ENCODE measurements at regions not wholly inside any gene's neighbourhood (a gene's known extent, or its start where the extent isn't known, plus 50 kb on each side); places are given as distances from the start of the nearest gene placed in this dataset.

DNA sequence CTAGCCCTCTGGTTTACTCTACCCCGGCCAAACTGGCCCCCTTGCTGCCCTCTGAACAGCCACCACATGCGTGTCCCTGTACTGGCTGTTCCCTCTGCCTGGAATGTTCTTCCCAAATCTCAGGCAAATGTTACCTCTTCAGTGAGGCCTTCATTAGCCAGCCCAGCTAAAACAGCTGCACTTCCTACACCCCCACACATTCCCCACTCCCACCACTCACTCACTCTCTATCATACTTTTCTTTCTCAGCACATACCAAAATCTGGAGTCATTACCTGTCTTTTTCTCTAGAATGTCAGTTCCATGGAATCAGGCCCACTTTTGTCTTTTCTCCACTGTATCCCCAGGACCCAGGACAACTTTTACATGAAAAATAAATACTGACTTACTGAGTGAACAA lies 401.2 kb upstream of the SULF2 start:
- Histone ChIP-seq H3K9me3 (replicated peaks) (no peaks in the 10 kb centered on the region; the same call in 1 of the 2 replicates), H3K36me3 (no peaks in the 10 kb centered on the region), H3K27ac (no peak overlapping the region), H3K4me1 (peaks cover 28% of the 10 kb centered on the region), H3K4me3 (no peak overlapping the region), H3K27me3 (no peaks in the 10 kb centered on the region)
- DNase-seq: peak in 1 of 2 experiments; percentile 42

DNA sequence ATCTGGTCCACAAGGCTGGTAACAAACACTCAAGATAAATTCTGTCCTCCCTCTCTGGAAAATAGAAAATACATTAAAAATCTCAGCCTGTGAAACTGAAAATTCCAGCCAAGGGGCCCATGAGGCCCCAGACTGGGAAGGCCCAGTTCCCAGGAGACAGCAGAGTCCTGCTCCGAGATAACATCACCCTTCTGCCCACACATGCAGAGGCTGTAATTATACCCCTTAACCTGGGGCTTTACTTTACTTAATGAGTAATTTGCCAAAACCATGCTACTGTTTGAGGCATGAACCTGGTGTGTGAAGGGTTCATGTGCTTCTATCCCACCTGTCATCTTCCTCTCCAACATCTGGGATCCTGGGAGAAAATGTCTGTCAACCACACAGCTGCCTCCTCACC lies 398.9 kb upstream of the SULF2 start:
- no peak overlapping the region for H3K4me3 ChIP-seq
- peaks cover 33% of the 10 kb centered on the region for H3K4me1 ChIP-seq
- no peak for DNase-seq
- no peaks in the 10 kb centered on the region for H3K36me3 ChIP-seq
- H3K27ac ChIP-seq: no peak overlapping the region
- peaks cover 4% of the 10 kb centered on the region; the same call in 1 of the 2 replicates for H3K9me3 ChIP-seq (replicated peaks)
- H3K27me3 ChIP-seq: no peaks in the 10 kb centered on the region

DNA sequence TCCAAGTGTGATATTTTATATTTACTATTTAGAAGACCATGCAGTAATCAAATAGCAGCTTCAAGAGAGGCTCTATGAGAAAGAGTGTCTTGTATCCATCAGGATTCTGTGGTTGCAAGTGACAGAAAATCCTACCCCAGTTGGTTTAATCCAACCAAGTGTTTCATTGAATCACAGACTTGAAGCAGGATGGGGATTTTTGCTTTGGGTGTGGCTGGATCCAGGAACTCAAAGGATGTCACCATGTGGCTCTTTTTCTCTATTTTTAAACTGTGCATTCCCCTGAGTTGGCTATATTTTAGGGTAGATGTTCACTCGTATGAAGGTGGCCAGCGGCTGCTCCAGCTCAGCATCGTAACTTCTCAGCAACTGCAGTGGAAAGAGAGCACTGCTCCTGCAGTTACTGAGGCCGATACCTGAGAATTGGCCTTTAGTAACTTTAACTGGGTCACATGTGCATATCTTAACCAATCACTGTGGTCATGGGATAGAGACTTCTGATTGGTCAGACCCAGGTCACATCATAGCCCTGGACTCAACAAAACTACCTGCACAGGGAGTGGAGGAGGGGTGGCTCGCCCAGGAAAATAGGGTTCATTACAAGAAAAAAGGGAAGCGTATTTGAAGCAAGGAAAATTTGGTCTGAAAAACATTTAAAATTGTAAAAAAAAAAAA lies 396.1 kb upstream of the SULF2 start:
- 0 out of 2 replicates have a peak, but pooled peaks cover 4% of the 10 kb centered on the region for H3K9me3 ChIP-seq (replicated peaks)
- H3K27me3 ChIP-seq: no peaks in the 10 kb centered on the region
- no peak overlapping the region for H3K4me3 ChIP-seq
- H3K4me1 ChIP-seq: peaks cover 27% of the 10 kb centered on the region
- H3K36me3 ChIP-seq: no peaks in the 10 kb centered on the region
- no peak overlapping the region for H3K27ac ChIP-seq
- peak in 1 of 2 experiments; percentile 27 for DNase-seq

- DNase-seq: peak; percentile 83 to 87
- H3K4me1 ChIP-seq: peaks cover 24% of the 10 kb centered on the region
- H3K9me3 ChIP-seq (replicated peaks): 0 out of 2 replicates have a peak, but pooled peaks cover 4% of the 10 kb centered on the region
- H3K36me3 ChIP-seq: no peaks in the 10 kb centered on the region
- no peak overlapping the region for H3K4me3 ChIP-seq
- H3K27me3 ChIP-seq: no peaks in the 10 kb centered on the region
- no peak overlapping the region for H3K27ac ChIP-seq
Observed at GRCh38 chr20:48180618-48181017, 395.3 kb upstream of the SULF2 start.

GRCh38 chr20:48180024-48180423 lies 394.7 kb upstream of the SULF2 start:
- Histone ChIP-seq H3K9me3 (replicated peaks) (0 out of 2 replicates have a peak, but pooled peaks cover 4% of the 10 kb centered on the region), H3K36me3 (no peaks in the 10 kb centered on the region), H3K4me1 (peaks cover 24% of the 10 kb centered on the region), H3K27ac (no peak overlapping the region), H3K4me3 (no peak overlapping the region), H3K27me3 (no peaks in the 10 kb centered on the region)
- DNase-seq: no peak

DNA sequence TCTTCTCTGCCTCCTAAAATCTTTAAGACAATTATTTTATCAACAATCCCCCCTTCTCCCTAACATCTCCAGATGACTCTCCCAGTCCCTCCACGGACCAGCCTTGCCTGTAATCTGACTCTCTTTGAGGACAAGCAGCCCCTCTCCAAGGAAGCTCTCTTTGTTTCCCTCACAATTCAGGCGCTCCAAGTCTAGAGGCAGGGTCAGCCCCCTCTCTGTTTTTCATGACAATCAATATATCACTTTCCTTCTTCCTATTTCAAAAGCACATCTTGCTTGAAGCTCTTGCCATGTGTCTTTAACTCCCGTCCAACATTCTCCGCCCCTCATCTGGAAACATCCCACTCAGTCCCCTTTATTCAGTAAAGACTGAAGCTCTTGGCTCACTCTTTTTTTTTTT lies 393.4 kb upstream of the SULF2 start:
- Histone ChIP-seq H3K27me3 (no peaks in the 10 kb centered on the region), H3K36me3 (no peaks in the 10 kb centered on the region), H3K4me1 (peaks cover 15% of the 10 kb centered on the region), H3K9me3 (replicated peaks) (0 out of 2 replicates have a peak, but pooled peaks cover 4% of the 10 kb centered on the region), H3K4me3 (no peak overlapping the region), H3K27ac (no peak overlapping the region)
- no peak for DNase-seq

DNA sequence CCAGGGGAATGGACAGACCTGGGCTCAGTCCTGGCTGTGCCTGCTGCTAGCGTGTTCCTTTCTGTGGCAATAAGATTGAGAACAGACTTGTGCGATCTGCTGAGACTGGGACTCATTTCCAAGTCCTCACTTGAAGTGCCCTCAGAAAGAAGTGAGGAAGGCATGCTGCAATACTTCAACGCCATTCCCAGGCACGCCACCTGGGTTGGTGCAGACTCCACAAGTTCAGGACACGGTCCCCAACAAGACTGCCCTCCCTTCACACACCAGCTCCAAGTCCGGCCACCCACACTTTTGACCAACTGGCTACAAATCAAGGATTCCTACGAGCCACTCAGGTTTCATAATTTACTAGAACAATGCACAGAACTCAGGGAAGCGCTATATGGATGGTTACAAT lies 391.8 kb upstream of the SULF2 start:
- no peak for DNase-seq
- H3K4me3 ChIP-seq: no peak overlapping the region

GRCh38 chr20:48176139-48176538 lies 390.9 kb upstream of the SULF2 start:
- H3K4me3 ChIP-seq: no peak overlapping the region
- peaks cover 4% of the 10 kb centered on the region; the same call in 1 of the 2 replicates for H3K9me3 ChIP-seq (replicated peaks)
- H3K27me3 ChIP-seq: no peaks in the 10 kb centered on the region
- peaks cover 14% of the 10 kb centered on the region for H3K4me1 ChIP-seq
- DNase-seq: no peak
- H3K27ac ChIP-seq: no peak overlapping the region
- no peaks in the 10 kb centered on the region for H3K36me3 ChIP-seq

More for the DNA sequence above, 391.8 kb upstream of the SULF2 start:
- Histone ChIP-seq H3K27me3 (no peaks in the 10 kb centered on the region), H3K4me1 (peaks cover 13% of the 10 kb centered on the region), H3K9me3 (replicated peaks) (peaks cover 4% of the 10 kb centered on the region; the same call in 1 of the 2 replicates), H3K36me3 (no peaks in the 10 kb centered on the region), H3K27ac (no peak overlapping the region)

DNA sequence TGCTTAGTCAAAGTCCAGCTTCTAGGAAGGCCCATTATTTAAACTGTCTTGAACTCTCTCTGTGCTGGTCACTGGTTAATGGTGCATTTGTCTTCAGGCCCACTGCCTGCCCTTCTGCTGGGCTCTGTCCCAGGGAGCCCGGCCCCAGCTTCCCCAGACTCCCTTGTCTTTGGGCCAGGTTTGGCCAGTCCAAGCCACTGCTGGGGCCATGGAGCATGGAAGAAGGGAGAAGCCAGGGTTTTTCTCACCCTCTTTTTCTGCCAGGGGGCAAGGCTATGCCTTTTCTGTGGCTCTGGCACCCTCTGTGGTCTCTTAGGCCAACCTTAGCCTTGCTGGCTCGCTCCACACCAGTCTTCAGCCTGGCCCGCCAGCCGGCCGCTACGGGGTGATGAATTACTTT lies 390.0 kb upstream of the SULF2 start:
- Histone ChIP-seq H3K9me3 (replicated peaks) (peaks cover 4% of the 10 kb centered on the region; the same call in 1 of the 2 replicates), H3K36me3 (no peaks in the 10 kb centered on the region), H3K4me1 (peaks cover 15% of the 10 kb centered on the region), H3K4me3 (no peak overlapping the region), H3K27ac (no peak overlapping the region), H3K27me3 (no peaks in the 10 kb centered on the region)
- no peak for DNase-seq

DNA sequence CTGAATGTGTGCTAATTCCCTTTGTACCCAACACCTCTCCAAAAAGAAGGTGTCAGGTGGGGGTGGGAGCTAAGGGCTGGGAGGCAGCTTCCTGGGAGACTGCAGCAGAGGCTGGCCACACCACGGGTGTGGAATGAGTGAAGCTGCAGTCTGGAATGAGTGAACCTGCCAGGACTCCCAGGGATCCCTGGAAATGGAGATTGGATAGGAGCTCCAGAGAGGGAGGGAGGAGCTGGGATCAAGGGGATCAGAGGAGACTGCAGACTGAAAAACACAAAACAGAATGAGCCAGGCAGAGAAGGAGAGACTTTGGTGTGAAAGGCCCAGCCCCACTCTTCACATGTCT lies 387.0 kb upstream of the SULF2 start:
- DNase-seq: no peak
- Histone ChIP-seq H3K9me3 (replicated peaks) (no peaks in the 10 kb centered on the region; the same call in 1 of the 2 replicates), H3K27ac (no peak overlapping the region), H3K4me3 (no peak overlapping the region), H3K27me3 (no peaks in the 10 kb centered on the region), H3K36me3 (no peaks in the 10 kb centered on the region), H3K4me1 (peaks cover 30% of the 10 kb centered on the region)

GRCh38 chr20:48171626-48172356 lies 386.5 kb upstream of the SULF2 start:
- H3K27ac ChIP-seq: no peak overlapping the region
- peak in 1 of 2 experiments; percentile 62 for DNase-seq
- no peaks in the 10 kb centered on the region for H3K36me3 ChIP-seq
- H3K27me3 ChIP-seq: no peaks in the 10 kb centered on the region
- no peak overlapping the region for H3K4me3 ChIP-seq
- H3K4me1 ChIP-seq: peaks cover 32% of the 10 kb centered on the region
- H3K9me3 ChIP-seq (replicated peaks): no peaks in the 10 kb centered on the region; the same call in 1 of the 2 replicates

GRCh38 chr20:48171071-48171470 lies 385.8 kb upstream of the SULF2 start:
- Histone ChIP-seq H3K27me3 (no peaks in the 10 kb centered on the region), H3K4me3 (no peak overlapping the region), H3K36me3 (no peaks in the 10 kb centered on the region), H3K27ac (no peak overlapping the region), H3K9me3 (replicated peaks) (no peaks in the 10 kb centered on the region; the same call in 1 of the 2 replicates), H3K4me1 (peaks cover 39% of the 10 kb centered on the region)
- no peak for DNase-seq

- no peak overlapping the region for H3K4me3 ChIP-seq
- DNase-seq: no peak
- H3K9me3 ChIP-seq (replicated peaks): no peaks in the 10 kb centered on the region; the same call in 1 of the 2 replicates
- no peaks in the 10 kb centered on the region for H3K27me3 ChIP-seq
- H3K27ac ChIP-seq: no peak overlapping the region
- H3K36me3 ChIP-seq: no peaks in the 10 kb centered on the region
- peaks cover 39% of the 10 kb centered on the region for H3K4me1 ChIP-seq
Observed at GRCh38 chr20:48170625-48171024, 385.3 kb upstream of the SULF2 start.

DNA sequence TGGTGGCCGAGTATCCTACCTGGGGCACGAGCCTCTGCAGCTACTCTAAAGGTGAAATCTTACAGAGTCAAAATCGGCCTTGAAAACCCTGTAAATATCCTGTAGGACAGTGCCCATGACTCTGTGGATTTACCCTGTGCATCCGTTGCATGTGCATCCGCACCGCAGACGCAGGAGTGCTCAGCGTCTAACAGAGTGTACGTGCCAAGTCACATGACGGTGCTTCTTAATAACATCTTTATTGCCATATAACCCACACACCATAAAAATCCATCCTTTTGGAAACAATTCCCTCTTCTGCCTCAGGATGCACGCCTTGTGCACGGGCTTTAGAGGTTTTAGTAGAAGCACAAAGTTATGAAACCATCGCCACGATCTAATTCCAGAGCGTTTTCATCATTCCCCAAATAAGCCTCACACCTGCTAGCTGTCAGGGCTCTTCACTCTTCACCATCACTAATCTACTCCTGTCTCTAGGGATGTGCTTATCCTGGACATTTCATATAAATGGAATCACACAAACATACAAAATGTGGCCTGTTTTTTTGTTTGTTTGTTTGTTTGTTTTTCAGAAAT lies 384.5 kb upstream of the SULF2 start:
- Histone ChIP-seq H3K27me3 (no peaks in the 10 kb centered on the region), H3K9me3 (replicated peaks) (no peaks in the 10 kb centered on the region; the same call in 1 of the 2 replicates), H3K4me3 (no peak overlapping the region), H3K27ac (no peak overlapping the region), H3K36me3 (no peaks in the 10 kb centered on the region), H3K4me1 (peaks cover 39% of the 10 kb centered on the region)
- peak; percentile 61 to 75 for DNase-seq

All from SJCRH30 (cell line).